Osteocyte (in vitro differentiated cells): ENCODE measurements at regions not wholly inside any gene's neighbourhood (a gene's known extent, or its start where the extent isn't known, plus 50 kb on each side); places are given as distances from the start of the nearest gene placed in this dataset.

Experiments
- DNase-seq: peaks from one replicate; pipeline ENCODE4 v3.0.0; 2021; ENCODE audit warnings: mixed read lengths; ENCODE audit not compliant: unreplicated experiment; ENCODE audit errors: extremely low spot score
- H3K27ac Mint-ChIP-seq: one replicate; pipeline ENCODE4 v1.8.0; 2021; ENCODE audit warnings: mild to moderate bottlenecking, mixed read lengths; ENCODE audit not compliant: unreplicated experiment
- H3K27me3 Mint-ChIP-seq: one replicate; pipeline ENCODE4 v1.8.0; 2021; ENCODE audit warnings: mixed read lengths; ENCODE audit not compliant: unreplicated experiment
- H3K36me3 Mint-ChIP-seq: one replicate; pipeline ENCODE4 v1.8.0; 2021; ENCODE audit warnings: mixed read lengths; ENCODE audit not compliant: unreplicated experiment
- H3K4me1 Mint-ChIP-seq: one replicate; pipeline ENCODE4 v1.8.0; 2021; ENCODE audit warnings: mixed read lengths; ENCODE audit not compliant: unreplicated experiment
- H3K4me3 Mint-ChIP-seq: one replicate; pipeline ENCODE4 v1.8.0; 2021; ENCODE audit warnings: mild to moderate bottlenecking, moderate library complexity, mixed read lengths; ENCODE audit not compliant: unreplicated experiment
- H3K9me3 Mint-ChIP-seq: one replicate; pipeline ENCODE4 v1.8.0; 2021; ENCODE audit warnings: mixed read lengths; ENCODE audit not compliant: unreplicated experiment
- TF ChIP-seq, protein P1 (sequence below): fragments of 200-600 bp; sonication (generic); IDR thresholded peaks from 2 replicates; pipeline ENCODE4 v1.5.0; 2021; ENCODE audit warnings: antibody characterized with exemption, mild to moderate bottlenecking, moderate library complexity

DNA sequence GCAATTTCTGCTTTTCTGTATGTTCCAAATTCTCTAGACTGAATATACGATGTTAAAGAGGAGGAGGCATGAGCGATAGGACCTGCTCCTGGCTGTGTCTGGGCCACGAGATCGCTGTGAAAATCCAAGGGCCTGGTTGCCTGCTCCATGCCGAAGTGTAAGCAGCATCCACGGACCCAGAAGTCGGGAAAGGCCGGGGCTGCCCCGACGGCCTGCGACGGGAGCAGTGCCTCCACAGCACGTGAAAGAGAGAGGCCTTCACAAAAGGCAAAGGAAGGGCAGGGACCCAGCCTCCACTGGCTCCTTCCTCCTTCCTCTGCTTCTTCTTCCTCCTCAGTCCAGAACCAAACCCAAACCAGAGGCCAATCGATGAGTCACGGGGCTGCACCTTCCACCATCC, 122.9 kb upstream of the MGMT start:
- no peaks in the 10 kb centered on the region for H3K27me3 Mint-ChIP-seq
- TF ChIP-seq, protein P1, sequence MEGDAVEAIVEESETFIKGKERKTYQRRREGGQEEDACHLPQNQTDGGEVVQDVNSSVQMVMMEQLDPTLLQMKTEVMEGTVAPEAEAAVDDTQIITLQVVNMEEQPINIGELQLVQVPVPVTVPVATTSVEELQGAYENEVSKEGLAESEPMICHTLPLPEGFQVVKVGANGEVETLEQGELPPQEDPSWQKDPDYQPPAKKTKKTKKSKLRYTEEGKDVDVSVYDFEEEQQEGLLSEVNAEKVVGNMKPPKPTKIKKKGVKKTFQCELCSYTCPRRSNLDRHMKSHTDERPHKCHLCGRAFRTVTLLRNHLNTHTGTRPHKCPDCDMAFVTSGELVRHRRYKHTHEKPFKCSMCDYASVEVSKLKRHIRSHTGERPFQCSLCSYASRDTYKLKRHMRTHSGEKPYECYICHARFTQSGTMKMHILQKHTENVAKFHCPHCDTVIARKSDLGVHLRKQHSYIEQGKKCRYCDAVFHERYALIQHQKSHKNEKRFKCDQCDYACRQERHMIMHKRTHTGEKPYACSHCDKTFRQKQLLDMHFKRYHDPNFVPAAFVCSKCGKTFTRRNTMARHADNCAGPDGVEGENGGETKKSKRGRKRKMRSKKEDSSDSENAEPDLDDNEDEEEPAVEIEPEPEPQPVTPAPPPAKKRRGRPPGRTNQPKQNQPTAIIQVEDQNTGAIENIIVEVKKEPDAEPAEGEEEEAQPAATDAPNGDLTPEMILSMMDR = no peak

DNA sequence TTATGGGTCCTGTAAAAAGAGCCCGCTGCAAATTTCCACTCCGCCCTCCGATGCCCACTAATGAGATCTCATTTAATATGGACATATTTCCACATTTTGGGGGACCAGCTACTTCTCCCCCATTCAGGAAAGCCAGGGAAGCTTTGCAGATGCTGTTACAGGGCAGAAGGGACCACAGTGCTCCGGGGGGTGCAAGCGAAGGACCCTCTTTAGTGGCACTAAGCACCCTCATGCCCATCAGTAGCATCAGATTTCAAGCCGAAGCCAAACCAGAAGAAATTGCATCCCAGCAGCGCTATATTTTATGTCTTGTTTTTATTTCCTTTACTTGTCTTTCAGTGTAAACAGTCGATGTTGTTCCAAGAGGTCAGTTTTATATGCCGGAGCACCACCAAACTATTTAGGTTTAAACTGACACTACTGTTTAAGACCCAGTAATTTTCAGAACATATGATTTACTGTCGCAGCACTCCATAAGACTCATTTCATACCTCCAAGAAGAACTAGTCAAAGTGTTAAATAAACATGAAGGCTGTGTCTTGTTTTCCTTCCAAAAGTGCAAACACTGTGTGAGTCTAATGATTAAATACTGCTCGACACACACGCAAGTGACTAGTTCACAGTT, 122.2 kb upstream of the MGMT start:
- Mint-ChIP-seq H3K4me1 (no peaks in the 10 kb centered on the region), H3K27me3 (no peaks in the 10 kb centered on the region), H3K27ac (no peak overlapping the region), H3K4me3 (no peak overlapping the region), H3K36me3 (no peaks in the 10 kb centered on the region), H3K9me3 (peaks cover 29% of the 10 kb centered on the region)
- TF ChIP-seq, protein P1 = no peak
- DNase-seq = peak; percentile 73

More for the DNA sequence above, 122.9 kb upstream of the MGMT start:
- Mint-ChIP-seq H3K27ac (no peak overlapping the region), H3K9me3 (peaks cover 30% of the 10 kb centered on the region), H3K4me3 (no peak overlapping the region), H3K4me1 (no peaks in the 10 kb centered on the region), H3K36me3 (no peaks in the 10 kb centered on the region)
- DNase-seq = peak; percentile 77

DNA sequence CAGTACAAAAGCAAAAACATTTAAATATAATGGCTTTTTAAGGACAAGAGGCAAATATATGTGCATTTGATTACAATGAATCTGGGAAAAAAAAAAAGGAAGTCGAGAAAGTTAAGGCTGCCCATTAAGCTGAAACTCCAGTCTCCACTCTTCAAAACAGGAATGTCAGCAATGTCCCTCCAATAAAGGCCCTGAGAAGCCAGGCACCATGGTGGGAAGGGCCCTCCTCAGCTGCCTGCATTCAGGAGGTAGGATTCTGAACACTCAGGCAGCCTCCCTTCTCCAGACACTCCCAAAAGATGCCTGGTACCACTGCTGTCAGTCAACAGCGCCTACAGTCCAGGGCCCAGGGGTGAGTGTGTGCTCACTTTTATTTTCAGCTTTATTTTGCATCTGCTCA, 121.3 kb upstream of the MGMT start:
- no peak for DNase-seq
- Mint-ChIP-seq H3K36me3 (no peaks in the 10 kb centered on the region), H3K9me3 (peaks cover 29% of the 10 kb centered on the region), H3K4me3 (no peak overlapping the region), H3K27ac (no peak overlapping the region), H3K4me1 (no peaks in the 10 kb centered on the region), H3K27me3 (no peaks in the 10 kb centered on the region)
- TF ChIP-seq, protein P1 = no peak

DNA sequence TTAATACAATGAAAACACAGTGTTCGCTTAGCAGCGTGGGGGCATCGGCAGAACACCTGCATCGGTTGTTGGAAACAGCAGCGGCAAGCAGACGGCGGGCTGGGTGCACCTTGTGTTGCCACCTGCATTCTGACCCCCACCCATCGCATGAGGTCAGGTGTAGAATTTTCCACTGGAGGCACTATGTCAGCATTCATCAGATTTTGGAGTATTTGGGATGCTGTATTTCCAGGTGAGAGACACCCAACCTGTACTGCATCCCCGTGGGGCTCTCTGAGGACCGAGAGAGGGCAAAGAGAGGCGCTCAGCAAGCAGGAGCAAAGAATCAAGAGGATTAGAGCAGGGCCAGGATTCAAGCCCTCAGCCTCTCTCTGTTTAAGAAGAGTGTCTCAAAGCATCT, 116.4 kb upstream of the MGMT start:
- Mint-ChIP-seq H3K4me3 (no peak overlapping the region), H3K27me3 (no peaks in the 10 kb centered on the region), H3K4me1 (no peaks in the 10 kb centered on the region), H3K27ac (no peak overlapping the region), H3K36me3 (no peaks in the 10 kb centered on the region), H3K9me3 (peaks cover 23% of the 10 kb centered on the region)
- TF ChIP-seq, protein P1 = no peak
- peak; percentile 71 for DNase-seq

DNA sequence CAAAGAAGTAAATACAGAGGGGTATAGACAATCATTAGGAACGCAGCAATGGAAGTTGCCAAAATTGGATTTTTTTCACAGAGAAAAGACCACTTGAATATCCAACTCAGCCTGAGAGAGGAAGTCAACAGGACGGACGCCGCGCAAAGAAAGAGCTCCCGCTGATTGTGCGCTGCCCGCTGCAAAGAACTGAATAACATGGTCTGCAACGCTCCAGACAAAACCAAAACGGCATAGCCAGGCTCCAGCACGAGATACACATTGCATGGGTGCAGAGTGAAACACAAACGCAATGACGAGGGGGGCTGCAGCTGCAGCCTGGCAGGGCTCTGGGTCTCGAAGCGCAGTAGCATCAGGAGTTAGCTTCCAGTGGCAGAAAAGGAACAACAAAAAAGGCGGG, 113.9 kb upstream of the MGMT start:
- H3K4me3 Mint-ChIP-seq = no peak overlapping the region
- no peak for DNase-seq
- H3K27me3 Mint-ChIP-seq = no peaks in the 10 kb centered on the region
- H3K36me3 Mint-ChIP-seq = no peaks in the 10 kb centered on the region
- TF ChIP-seq, protein P1 = no peak
- no peak overlapping the region for H3K27ac Mint-ChIP-seq
- peaks cover 27% of the 10 kb centered on the region for H3K9me3 Mint-ChIP-seq
- no peaks in the 10 kb centered on the region for H3K4me1 Mint-ChIP-seq
